ENCODE measurements at regions not wholly inside any gene's neighbourhood (a gene's known extent, or its start where the extent isn't known, plus 50 kb on each side); places are given as distances from the start of the nearest gene placed in this dataset.

DNA sequence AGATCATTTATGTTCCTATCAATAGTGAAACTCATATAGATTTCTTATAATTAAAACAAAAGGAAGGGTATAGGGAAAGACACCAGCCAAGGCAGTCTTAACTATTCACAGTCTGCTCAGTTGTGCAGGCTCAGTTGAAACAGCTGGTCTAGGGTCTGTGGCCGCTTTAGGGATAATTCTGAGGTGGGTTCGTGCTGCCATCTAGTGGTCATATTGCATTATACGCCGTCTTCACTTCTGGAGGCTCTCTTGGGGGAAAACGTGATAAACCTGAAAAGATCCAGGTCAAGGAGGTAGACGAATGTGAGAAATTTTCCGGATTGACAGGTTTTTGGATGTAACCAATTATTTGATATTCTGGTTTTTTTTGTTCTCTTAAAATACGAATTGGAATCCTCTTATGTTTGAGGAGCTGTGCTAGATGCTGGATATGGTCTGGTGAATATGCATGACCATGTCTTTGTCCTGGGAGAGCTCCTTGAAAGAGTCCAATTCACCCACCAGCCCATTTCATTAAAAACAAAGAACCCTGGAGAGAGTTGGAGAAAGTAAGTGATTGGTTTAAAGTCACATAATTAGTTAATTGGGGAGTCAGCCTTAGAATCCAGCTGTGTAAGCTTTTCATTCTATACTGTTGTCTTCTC is 492.4 kb downstream of the PLCL1 start:
- H3K4me2 ChIP-seq (ENCODE audit: low read length), result no peak overlapping the region
- no peaks in the 10 kb centered on the region for H3K36me3 ChIP-seq (ENCODE audit: insufficient read depth, low read length)
- no peaks in the 10 kb centered on the region for H3F3A ChIP-seq (ENCODE audit: insufficient read depth, low read length)
- H3K9me3 ChIP-seq (ENCODE audit: low read length), result no peaks in the 10 kb centered on the region
- no peak overlapping the region for H3K4me3 ChIP-seq (ENCODE audit: low read depth, low read length, poor library complexity, severe bottlenecking)
- H3K9me2 ChIP-seq (ENCODE audit: low read depth, low read length), result no peaks in the 10 kb centered on the region
- no peak overlapping the region for H2AFZ ChIP-seq (ENCODE audit: low read length)
- no peaks in the 10 kb centered on the region for H4K20me1 ChIP-seq (ENCODE audit: insufficient read depth, low read length)
- H3K27ac ChIP-seq (ENCODE audit: low read depth, low read length, poor library complexity, severe bottlenecking), result no peak overlapping the region
- H3K79me2 ChIP-seq (ENCODE audit: insufficient read depth, low read length), result no peaks in the 10 kb centered on the region
- no peak for TF ChIP-seq EZH2 (IDR thresholded peaks at IDR 0.05; ENCODE audit: borderline replicate concordance, low read length)
- TF ChIP-seq CTCF (IDR thresholded peaks at IDR 0.05; ENCODE audit: low read length), result peak; percentile 63
- H3K4me1 ChIP-seq (ENCODE audit: insufficient read depth, low read length, severe bottlenecking), result no peaks in the 10 kb centered on the region
- H3K27me3 ChIP-seq (ENCODE audit: insufficient read depth, low read length), result no peaks in the 10 kb centered on the region; the same call in 1 of the 2 replicates
- no peak overlapping the region for H3K9ac ChIP-seq (ENCODE audit: low read length)

DNA sequence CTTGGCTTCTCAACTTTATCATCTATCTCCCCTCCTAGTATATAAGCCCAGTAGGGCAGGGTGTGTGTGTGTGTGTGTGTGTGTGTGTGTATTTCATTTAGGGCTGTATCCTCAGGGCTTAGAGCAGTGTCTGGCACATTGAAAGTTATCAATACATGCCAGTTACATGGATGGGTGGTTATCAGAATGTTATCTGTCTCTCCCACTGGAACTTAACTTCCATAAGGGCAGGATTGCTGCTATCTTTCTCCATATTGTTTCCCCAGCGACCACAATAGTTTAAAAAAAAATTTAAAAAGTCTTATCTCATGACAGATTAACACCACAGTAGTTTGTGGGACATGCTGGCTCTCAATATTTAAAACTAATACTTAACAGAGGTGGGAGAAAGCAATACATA is 488.9 kb downstream of the PLCL1 start:
- Histone ChIP-seq H3K9me3 (ENCODE audit: low read length) (no peaks in the 10 kb centered on the region), H3K27me3 (ENCODE audit: insufficient read depth, low read length) (no peaks in the 10 kb centered on the region), H4K20me1 (ENCODE audit: insufficient read depth, low read length) (no peaks in the 10 kb centered on the region), H3K4me2 (ENCODE audit: low read length) (no peak overlapping the region), H3K27ac (ENCODE audit: low read depth, low read length, poor library complexity, severe bottlenecking) (no peak overlapping the region), H3K9me2 (ENCODE audit: low read depth, low read length) (no peaks in the 10 kb centered on the region), H3F3A (ENCODE audit: insufficient read depth, low read length) (no peaks in the 10 kb centered on the region), H2AFZ (ENCODE audit: low read length) (no peak overlapping the region), H3K4me1 (ENCODE audit: insufficient read depth, low read length, severe bottlenecking) (no peaks in the 10 kb centered on the region), H3K9ac (ENCODE audit: low read length) (no peak overlapping the region), H3K36me3 (ENCODE audit: insufficient read depth, low read length) (no peaks in the 10 kb centered on the region), H3K4me3 (ENCODE audit: low read depth, low read length, poor library complexity, severe bottlenecking) (no peak overlapping the region), H3K79me2 (ENCODE audit: insufficient read depth, low read length) (no peaks in the 10 kb centered on the region)
- TF ChIP-seq EZH2 (IDR thresholded peaks at IDR 0.05; ENCODE audit: borderline replicate concordance, low read length), result no peak
- TF ChIP-seq CTCF (IDR thresholded peaks at IDR 0.05; ENCODE audit: low read length), result no peak

DNA sequence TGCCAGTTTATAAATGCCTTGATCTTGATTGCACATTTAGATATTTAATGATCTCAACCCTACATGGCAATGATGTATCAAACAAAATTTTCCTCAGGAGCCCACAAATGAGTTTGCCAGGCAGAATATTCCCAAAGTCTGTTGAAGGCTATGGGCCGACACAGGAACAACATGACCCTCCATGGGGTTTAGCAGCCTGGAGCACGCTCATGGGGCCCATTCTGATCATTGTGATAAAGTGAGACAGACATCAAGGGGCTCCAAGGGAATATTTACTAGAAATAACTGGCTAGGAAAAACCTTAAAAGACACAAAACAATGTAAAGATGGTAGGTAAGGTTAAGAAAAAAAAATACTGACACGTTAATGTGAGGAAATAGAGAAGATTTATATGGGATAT is 485.4 kb downstream of the PLCL1 start:
- no peaks in the 10 kb centered on the region for H3K79me2 ChIP-seq (ENCODE audit: insufficient read depth, low read length)
- TF ChIP-seq CTCF (IDR thresholded peaks at IDR 0.05; ENCODE audit: low read length), result no peak

More for the DNA sequence above, 485.4 kb downstream of the PLCL1 start:
- Histone ChIP-seq H3K4me1 (ENCODE audit: insufficient read depth, low read length, severe bottlenecking) (no peaks in the 10 kb centered on the region), H3K4me2 (ENCODE audit: low read length) (no peak overlapping the region), H3K27ac (ENCODE audit: low read depth, low read length, poor library complexity, severe bottlenecking) (no peak overlapping the region), H3F3A (ENCODE audit: insufficient read depth, low read length) (no peaks in the 10 kb centered on the region), H4K20me1 (ENCODE audit: insufficient read depth, low read length) (no peaks in the 10 kb centered on the region), H2AFZ (ENCODE audit: low read length) (no peak overlapping the region), H3K4me3 (ENCODE audit: low read depth, low read length, poor library complexity, severe bottlenecking) (no peak overlapping the region), H3K9me2 (ENCODE audit: low read depth, low read length) (no peaks in the 10 kb centered on the region), H3K27me3 (ENCODE audit: insufficient read depth, low read length) (no peaks in the 10 kb centered on the region), H3K9me3 (ENCODE audit: low read length) (no peaks in the 10 kb centered on the region), H3K9ac (ENCODE audit: low read length) (no peak overlapping the region), H3K36me3 (ENCODE audit: insufficient read depth, low read length) (no peaks in the 10 kb centered on the region)

Measured in OCI-LY1 (cell line).